Fibroblast of lung (primary cell): ENCODE measurements at regions not wholly inside any gene's neighbourhood (a gene's known extent, or its start where the extent isn't known, plus 50 kb on each side); places are given as distances from the start of the nearest gene placed in this dataset.

Source experiments
- DNase-seq, 2 donors: peaks; one replicate each; pipeline versions ENCODE4 v3.0.0 to v3.0.0-alpha.2; 2010; ENCODE audit warnings: low read depth in 2 of 2
- H2AFZ ChIP-seq: 2 replicates; pipeline ENCODE4 v1.5.1; 2012; ENCODE audit warnings: low read length, control low read depth, inconsistent platforms
- H3K27ac ChIP-seq: 2 replicates; pipeline ENCODE4 v1.5.1; 2011; ENCODE audit warnings: low read length, control low read depth; ENCODE audit not compliant: insufficient read depth
- H3K27me3 ChIP-seq: 2 replicates; pipeline ENCODE4 v1.5.1; 2011; ENCODE audit warnings: mild to moderate bottlenecking, low read length; ENCODE audit not compliant: control insufficient read depth, insufficient read depth
- H3K36me3 ChIP-seq: 2 replicates; pipeline ENCODE4 v1.5.1; 2011; ENCODE audit warnings: low read length; ENCODE audit not compliant: control insufficient read depth, insufficient read depth
- H3K4me1 ChIP-seq: 2 replicates; pipeline ENCODE4 v1.5.1; 2011; ENCODE audit warnings: low read length; ENCODE audit not compliant: control insufficient read depth, insufficient read depth; ENCODE audit errors: extremely low read depth
- H3K4me2 ChIP-seq: 2 replicates; pipeline ENCODE4 v1.5.1; 2011; ENCODE audit warnings: low read length, control low read depth; ENCODE audit not compliant: insufficient read depth; ENCODE audit errors: extremely low read depth
- H3K4me3 ChIP-seq, 4 experiments: fragments of 200-600 bp in 1 of 4; sonication (generic) in 1 of 4; replicated peaks in 1 of 4; 2 replicates each; pipeline ENCODE4 v1.5.1; 2011 to 2016; ENCODE audit warnings: low read length in 4 of 4, low read depth in 3 of 4, mild to moderate bottlenecking in 3 of 4, control low read depth in 2 of 4, inconsistent platforms in 1 of 4, mixed read lengths in 1 of 4; ENCODE audit not compliant: insufficient read depth in 1 of 4; ENCODE audit errors: control extremely low read depth in 1 of 4
- H3K79me2 ChIP-seq: 2 replicates; pipeline ENCODE4 v1.5.1; 2012; ENCODE audit warnings: mild to moderate bottlenecking, low read length, inconsistent platforms; ENCODE audit not compliant: control insufficient read depth, insufficient read depth
- H3K9ac ChIP-seq: 2 replicates; pipeline ENCODE4 v1.5.1; 2011; ENCODE audit warnings: mild to moderate bottlenecking, low read length, control low read depth; ENCODE audit not compliant: insufficient read depth
- H3K9me3 ChIP-seq: 2 replicates; pipeline ENCODE4 v1.5.1; 2012; ENCODE audit warnings: low read depth, low read length; ENCODE audit not compliant: control insufficient read depth, insufficient read depth
- H4K20me1 ChIP-seq: 2 replicates; pipeline ENCODE4 v1.5.1; 2011; ENCODE audit warnings: low read length; ENCODE audit not compliant: control insufficient read depth, insufficient read depth; ENCODE audit errors: extremely low read depth
- EZH2 ChIP-seq: IDR thresholded peaks from 2 replicates; pipeline ENCODE4 v1.5.1; 2012; ENCODE audit warnings: low read length, control low read depth, mild to moderate bottlenecking; ENCODE audit errors: missing control alignments
- TF ChIP-seq, protein P1 (sequence below), 2 donors: IDR thresholded peaks in 1 of 2; conservative IDR thresholded peaks in 1 of 2; 1 replicate in 1 of 2; 2 replicates in 1 of 2; pipeline ENCODE4 v1.5.1; 2011 to 2012; ENCODE audit warnings: low read length in 2 of 2, control low read depth in 1 of 2, inconsistent platforms in 1 of 2, low read depth in 1 of 2, mild to moderate bottlenecking in 1 of 2

DNA sequence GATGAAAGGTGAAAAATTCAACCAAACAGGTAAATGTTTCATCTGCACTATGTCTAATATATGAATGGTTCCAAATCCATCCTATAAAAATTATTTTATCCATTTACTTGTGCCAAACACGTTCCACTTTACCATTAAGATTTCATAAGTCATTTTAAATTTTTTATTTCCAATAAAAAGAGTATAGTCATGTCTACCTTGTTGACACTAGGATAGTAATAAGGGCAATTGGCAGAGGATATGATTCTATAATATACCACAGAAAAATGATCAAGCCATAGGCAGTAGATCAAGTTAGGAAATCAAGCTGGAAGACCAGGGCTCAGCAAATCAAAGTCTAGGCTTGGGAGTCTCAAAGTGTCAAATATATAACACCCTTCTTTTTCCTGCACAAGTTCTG lies 384.3 kb downstream of the METTL4 start:
- H2AFZ ChIP-seq, result no peak overlapping the region
- no peak overlapping the region for H3K4me2 ChIP-seq
- no peak for TF ChIP-seq EZH2
- TF ChIP-seq, protein P1, sequence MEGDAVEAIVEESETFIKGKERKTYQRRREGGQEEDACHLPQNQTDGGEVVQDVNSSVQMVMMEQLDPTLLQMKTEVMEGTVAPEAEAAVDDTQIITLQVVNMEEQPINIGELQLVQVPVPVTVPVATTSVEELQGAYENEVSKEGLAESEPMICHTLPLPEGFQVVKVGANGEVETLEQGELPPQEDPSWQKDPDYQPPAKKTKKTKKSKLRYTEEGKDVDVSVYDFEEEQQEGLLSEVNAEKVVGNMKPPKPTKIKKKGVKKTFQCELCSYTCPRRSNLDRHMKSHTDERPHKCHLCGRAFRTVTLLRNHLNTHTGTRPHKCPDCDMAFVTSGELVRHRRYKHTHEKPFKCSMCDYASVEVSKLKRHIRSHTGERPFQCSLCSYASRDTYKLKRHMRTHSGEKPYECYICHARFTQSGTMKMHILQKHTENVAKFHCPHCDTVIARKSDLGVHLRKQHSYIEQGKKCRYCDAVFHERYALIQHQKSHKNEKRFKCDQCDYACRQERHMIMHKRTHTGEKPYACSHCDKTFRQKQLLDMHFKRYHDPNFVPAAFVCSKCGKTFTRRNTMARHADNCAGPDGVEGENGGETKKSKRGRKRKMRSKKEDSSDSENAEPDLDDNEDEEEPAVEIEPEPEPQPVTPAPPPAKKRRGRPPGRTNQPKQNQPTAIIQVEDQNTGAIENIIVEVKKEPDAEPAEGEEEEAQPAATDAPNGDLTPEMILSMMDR (conservative IDR thresholded peaks at IDR 0.05 in 1 of 2, IDR thresholded peaks at IDR 0.05 in 1 of 2; ENCODE audit: low read depth in 1 of 2, low read length in 2 of 2), result no peak
- no peak for DNase-seq
- no peak overlapping the region for H3K9ac ChIP-seq
- no peak overlapping the region for H3K4me3 ChIP-seq
- H3K36me3 ChIP-seq, result no peaks in the 10 kb centered on the region
- no peak overlapping the region for H3K27ac ChIP-seq
- no peaks in the 10 kb centered on the region for H3K9me3 ChIP-seq
- no peaks in the 10 kb centered on the region for H3K79me2 ChIP-seq
- no peaks in the 10 kb centered on the region for H4K20me1 ChIP-seq
- H3K4me1 ChIP-seq, result no peaks in the 10 kb centered on the region
- H3K27me3 ChIP-seq, result no peaks in the 10 kb centered on the region

DNA sequence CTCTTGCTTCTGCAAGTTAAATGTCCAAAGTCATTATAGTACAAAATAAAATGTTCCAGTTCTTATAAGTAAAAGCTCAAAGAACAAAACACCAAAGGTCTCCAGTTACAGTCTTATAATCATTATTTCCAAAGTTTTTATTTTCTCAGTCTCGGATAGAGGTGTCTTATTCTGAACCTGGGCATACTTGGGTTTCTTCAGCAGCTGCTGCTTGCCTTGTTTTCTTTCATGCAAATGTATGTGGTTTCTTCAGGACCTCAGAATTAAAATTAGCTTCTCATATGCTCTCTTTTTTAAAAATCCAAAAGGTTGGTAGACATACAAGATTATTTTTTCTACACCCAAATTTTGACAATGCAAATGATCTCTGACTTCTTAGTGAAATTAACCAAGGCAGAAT lies 383.0 kb downstream of the METTL4 start:
- no peak for DNase-seq
- Histone ChIP-seq H3K79me2 (no peaks in the 10 kb centered on the region), H3K4me2 (no peak overlapping the region), H3K9me3 (no peaks in the 10 kb centered on the region), H3K27ac (no peak overlapping the region), H3K4me3 (no peak overlapping the region), H3K36me3 (no peaks in the 10 kb centered on the region), H3K9ac (no peak overlapping the region), H3K4me1 (no peaks in the 10 kb centered on the region), H2AFZ (no peak overlapping the region), H4K20me1 (no peaks in the 10 kb centered on the region), H3K27me3 (no peaks in the 10 kb centered on the region)
- TF ChIP-seq, protein P1 (conservative IDR thresholded peaks at IDR 0.05 in 1 of 2, IDR thresholded peaks at IDR 0.05 in 1 of 2; ENCODE audit: low read depth in 1 of 2, low read length in 2 of 2), result no peak
- no peak for TF ChIP-seq EZH2

DNA sequence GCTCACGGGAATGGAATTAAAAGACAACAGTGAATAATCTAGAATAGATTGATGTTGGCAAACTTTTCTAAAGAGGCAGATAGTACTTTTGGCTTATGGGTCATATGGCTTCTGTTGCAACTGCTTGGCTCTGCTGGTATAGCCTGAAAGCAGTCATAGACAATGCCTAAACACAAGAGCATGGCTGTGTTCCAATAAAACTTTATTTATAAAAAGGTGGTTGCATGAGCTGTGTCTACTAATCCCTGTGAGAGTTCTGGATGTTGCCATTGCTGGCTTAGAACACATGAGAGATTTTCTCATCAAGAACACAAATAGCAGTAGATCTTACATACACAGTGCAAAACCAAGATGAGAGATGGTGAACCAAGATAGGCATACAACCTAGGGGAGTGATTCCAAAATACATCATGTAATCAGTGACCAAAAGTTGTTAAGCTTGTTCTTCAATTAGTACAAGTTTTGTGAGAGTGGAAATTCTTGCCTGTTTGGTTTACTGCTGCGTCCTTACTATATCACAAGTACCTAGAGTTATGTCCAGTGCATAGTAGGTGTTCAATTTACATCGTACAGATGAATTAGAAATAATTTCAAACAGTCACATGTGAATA lies 380.0 kb downstream of the METTL4 start:
- Histone ChIP-seq H3K4me2 (no peak overlapping the region), H3K4me3 (no peak overlapping the region), H3K79me2 (no peaks in the 10 kb centered on the region), H3K27me3 (no peaks in the 10 kb centered on the region), H4K20me1 (no peaks in the 10 kb centered on the region), H2AFZ (no peak overlapping the region), H3K9me3 (no peaks in the 10 kb centered on the region), H3K4me1 (no peaks in the 10 kb centered on the region), H3K27ac (no peak overlapping the region), H3K9ac (no peak overlapping the region), H3K36me3 (no peaks in the 10 kb centered on the region)
- DNase-seq, result no peak
- TF ChIP-seq EZH2, result no peak
- TF ChIP-seq, protein P1 (conservative IDR thresholded peaks at IDR 0.05 in 1 of 2, IDR thresholded peaks at IDR 0.05 in 1 of 2; ENCODE audit: low read depth in 1 of 2, low read length in 2 of 2), result no peak
